GM19351 (cell line): ENCODE measurements at regions not wholly inside any gene's neighbourhood (a gene's known extent, or its start where the extent isn't known, plus 50 kb on each side); places are given as distances from the start of the nearest gene placed in this dataset.
A peak's percentile ranks its signal among the peaks of the same experiment; 100 is the strongest.
"Not testable (repeated sequence)": the region's sequence is repeated elsewhere in the genome, so short reads cannot be mapped to it uniquely, and the experiment has no call there.

ENCODE experiments used
- ATAC-seq: cut with Tn5 transposase; IDR thresholded peaks from one replicate; pipeline ENCODE4 v1.9.1; 2021; ENCODE audit warnings: mild to moderate bottlenecking, moderate library complexity; ENCODE audit not compliant: unreplicated experiment

- no peak for ATAC-seq
Observed at GRCh38 chr10:56561336-56561735, 200.3 kb upstream of the ZWINT start.

GRCh38 chr10:56551037-56551436 lies 190.0 kb upstream of the ZWINT start:
- ATAC-seq, result no peak

- ATAC-seq, result no peak
Observed at GRCh38 chr10:56547163-56547562, 186.1 kb upstream of the ZWINT start.

GRCh38 chr10:56537984-56538383 lies 176.9 kb upstream of the ZWINT start:
- ATAC-seq, result no peak

- no peak for ATAC-seq
Observed at GRCh38 chr10:56522166-56522565, 161.1 kb upstream of the ZWINT start.

- no peak for ATAC-seq
Observed at GRCh38 chr10:56508562-56508961, 147.5 kb upstream of the ZWINT start.

GRCh38 chr10:56507033-56507432 lies 146.0 kb upstream of the ZWINT start:
- no peak for ATAC-seq

- ATAC-seq, result no peak
Observed at GRCh38 chr10:56505555-56505954, 144.5 kb upstream of the ZWINT start.

GRCh38 chr10:56496186-56496486 lies 135.1 kb upstream of the ZWINT start:
- ATAC-seq, result no peak

GRCh38 chr10:56487746-56488145 lies 126.7 kb upstream of the ZWINT start:
- no peak for ATAC-seq

GRCh38 chr10:56481521-56482091 lies 120.5 kb upstream of the ZWINT start:
- ATAC-seq, result no peak

- ATAC-seq, result no peak
Observed at GRCh38 chr10:56472978-56473377, 111.9 kb upstream of the ZWINT start.

- ATAC-seq, result no peak
Observed at GRCh38 chr10:56470701-56471100, 109.6 kb upstream of the ZWINT start.

- no peak for ATAC-seq
Observed at GRCh38 chr10:56469482-56469881, 108.4 kb upstream of the ZWINT start.

- ATAC-seq, result no peak
Observed at GRCh38 chr10:56466005-56466404, 104.9 kb upstream of the ZWINT start.

GRCh38 chr10:56449770-56450169 lies 88.7 kb upstream of the ZWINT start:
- ATAC-seq, result peak; percentile 43

GRCh38 chr10:56447613-56448012 lies 86.6 kb upstream of the ZWINT start:
- ATAC-seq, result not testable (repeated sequence)

GRCh38 chr10:56441337-56441736 lies 80.3 kb upstream of the ZWINT start:
- not testable (repeated sequence) for ATAC-seq
